ENCODE measurements at regions not wholly inside any gene's neighbourhood (a gene's known extent, or its start where the extent isn't known, plus 50 kb on each side); places are given as distances from the start of the nearest gene placed in this dataset.
A peak's percentile ranks its signal among the peaks of the same experiment; 100 is the strongest.
"Not testable (repeated sequence)": the region's sequence is repeated elsewhere in the genome, so short reads cannot be mapped to it uniquely, and the experiment has no call there.

GRCh38 chr1:116844775-116845174 lies 64.9 kb upstream of the PTGFRN start:
- DNase-seq = no peak
- no peaks in the 10 kb centered on the region for H3K4me1 ChIP-seq (ENCODE audit: control insufficient read depth in 1 of 2, insufficient read depth in 2 of 2, low read length in 2 of 2)
- peaks cover 0 to 2% of the 10 kb centered on the region in 2 donors for H3K36me3 ChIP-seq (ENCODE audit: control insufficient read depth in 1 of 2, insufficient read depth in 2 of 2, low read length in 1 of 2)
- H3K27ac ChIP-seq (ENCODE audit: low read depth in 1 of 2, low read length in 2 of 2) = no peak overlapping the region
- H3K9me3 ChIP-seq (ENCODE audit: control insufficient read depth, low read length) = no peaks in the 10 kb centered on the region
- no peak for ATAC-seq (ENCODE audit: low FRiP score)
- H3K4me3 ChIP-seq (ENCODE audit: low read length in 2 of 2) = no peak overlapping the region
- H3K27me3 ChIP-seq (ENCODE audit: control insufficient read depth in 1 of 2, insufficient read depth in 2 of 2, low read length in 1 of 2) = no peaks in the 10 kb centered on the region
- intact Hi-C loops (cut with DNase I) = no loop called here
- WGBS, 2 donors = 95% methylated on average over 1 of the region's 1 CpG

GRCh38 chr1:116847190-116847589 lies 62.5 kb upstream of the PTGFRN start:
- H3K27ac ChIP-seq (ENCODE audit: low read depth in 1 of 2, low read length in 2 of 2) = no peak overlapping the region
- DNase-seq = no peak
- ATAC-seq (ENCODE audit: low FRiP score) = peak; percentile 61
- no peak overlapping the region for H3K4me3 ChIP-seq (ENCODE audit: low read length in 2 of 2)
- H3K9me3 ChIP-seq (ENCODE audit: control insufficient read depth, low read length) = no peaks in the 10 kb centered on the region
- WGBS, 2 donors = 77 to 83% methylated on average over 2 of the region's 2 CpGs
- peaks cover 0 to 2% of the 10 kb centered on the region in 2 donors for H3K36me3 ChIP-seq (ENCODE audit: control insufficient read depth in 1 of 2, insufficient read depth in 2 of 2, low read length in 1 of 2)
- intact Hi-C loops (cut with DNase I) = no loop called here
- H3K4me1 ChIP-seq (ENCODE audit: control insufficient read depth in 1 of 2, insufficient read depth in 2 of 2, low read length in 2 of 2) = no peaks in the 10 kb centered on the region
- no peaks in the 10 kb centered on the region for H3K27me3 ChIP-seq (ENCODE audit: control insufficient read depth in 1 of 2, insufficient read depth in 2 of 2, low read length in 1 of 2)

DNA sequence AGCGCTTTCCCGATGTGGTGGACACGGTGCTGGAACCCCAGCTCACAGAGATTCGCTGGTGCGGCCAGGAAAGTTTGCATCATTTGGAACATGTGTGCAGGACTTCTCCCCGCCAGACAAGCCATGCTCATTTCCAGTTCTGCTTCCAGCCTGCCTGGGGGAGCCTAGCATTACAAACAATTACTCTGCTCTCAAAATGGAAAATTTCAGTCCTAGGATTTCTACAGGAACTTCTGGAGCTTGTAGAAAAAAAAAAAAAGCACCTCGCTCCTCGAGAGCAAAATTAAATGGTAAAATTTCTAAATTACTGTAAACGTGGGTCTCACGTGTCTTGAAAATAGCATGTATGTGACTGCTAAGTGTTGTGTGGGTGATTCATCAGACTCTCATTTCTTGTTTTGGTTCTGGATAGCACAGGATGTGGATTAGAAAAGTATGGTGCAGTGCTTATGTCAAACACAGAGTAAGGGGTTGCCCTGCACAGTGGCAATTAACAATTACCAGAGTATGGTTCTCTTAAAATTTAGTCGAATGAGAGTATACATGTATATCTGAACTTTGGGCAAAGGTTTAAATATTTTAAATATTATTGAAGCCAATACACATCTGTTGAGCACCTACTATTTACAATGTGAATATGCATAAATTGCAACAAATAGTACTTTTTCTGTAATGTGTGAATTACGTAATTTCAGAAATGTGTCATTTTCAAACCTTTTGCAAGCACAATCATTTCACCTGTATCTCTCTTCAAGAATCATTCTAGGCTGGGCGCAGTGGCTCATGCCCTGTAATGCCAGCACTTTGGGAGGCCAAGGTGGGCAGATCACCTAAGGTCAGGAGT lies 61.8 kb upstream of the PTGFRN start:
- ATAC-seq (ENCODE audit: low FRiP score) (peak; percentile 88), DNase-seq (peak; percentile 76 to 79)
- WGBS, 2 donors = 52 to 60% methylated on average over 13 of the region's 13 CpGs
- Histone ChIP-seq H3K27me3 (ENCODE audit: control insufficient read depth in 1 of 2, insufficient read depth in 2 of 2, low read length in 1 of 2) (no peaks in the 10 kb centered on the region), H3K27ac (ENCODE audit: low read depth in 1 of 2, low read length in 2 of 2) (no peak overlapping the region), H3K9me3 (ENCODE audit: control insufficient read depth, low read length) (no peaks in the 10 kb centered on the region), H3K36me3 (ENCODE audit: control insufficient read depth in 1 of 2, insufficient read depth in 2 of 2, low read length in 1 of 2) (no peaks in the 10 kb centered on the region), H3K4me3 (ENCODE audit: low read length in 2 of 2) (no peak overlapping the region), H3K4me1 (ENCODE audit: control insufficient read depth in 1 of 2, insufficient read depth in 2 of 2, low read length in 2 of 2) (no peaks in the 10 kb centered on the region)
- intact Hi-C loops (cut with DNase I) = no loop called here

GRCh38 chr1:116850436-116850835 lies 59.3 kb upstream of the PTGFRN start:
- Histone ChIP-seq H3K27me3 (ENCODE audit: control insufficient read depth in 1 of 2, insufficient read depth in 2 of 2, low read length in 1 of 2) (no peaks in the 10 kb centered on the region), H3K4me1 (ENCODE audit: control insufficient read depth in 1 of 2, insufficient read depth in 2 of 2, low read length in 2 of 2) (peaks cover 0 to 1% of the 10 kb centered on the region in 2 donors), H3K27ac (ENCODE audit: low read depth in 1 of 2, low read length in 2 of 2) (no peak overlapping the region), H3K9me3 (ENCODE audit: control insufficient read depth, low read length) (no peaks in the 10 kb centered on the region), H3K36me3 (ENCODE audit: control insufficient read depth in 1 of 2, insufficient read depth in 2 of 2, low read length in 1 of 2) (no peaks in the 10 kb centered on the region), H3K4me3 (ENCODE audit: low read length in 2 of 2) (no peak overlapping the region)
- intact Hi-C loops (cut with DNase I) = loop anchor here in 1 of 2 donors (5.0 kb wide), 1 partner anchor 202 kb away; no protein-coding TSS in a partner anchor
- WGBS, 2 donors = 88 to 95% methylated on average over 1 of the region's 1 CpG
- DNase-seq = no peak
- ATAC-seq (ENCODE audit: low FRiP score) = no peak

DNA sequence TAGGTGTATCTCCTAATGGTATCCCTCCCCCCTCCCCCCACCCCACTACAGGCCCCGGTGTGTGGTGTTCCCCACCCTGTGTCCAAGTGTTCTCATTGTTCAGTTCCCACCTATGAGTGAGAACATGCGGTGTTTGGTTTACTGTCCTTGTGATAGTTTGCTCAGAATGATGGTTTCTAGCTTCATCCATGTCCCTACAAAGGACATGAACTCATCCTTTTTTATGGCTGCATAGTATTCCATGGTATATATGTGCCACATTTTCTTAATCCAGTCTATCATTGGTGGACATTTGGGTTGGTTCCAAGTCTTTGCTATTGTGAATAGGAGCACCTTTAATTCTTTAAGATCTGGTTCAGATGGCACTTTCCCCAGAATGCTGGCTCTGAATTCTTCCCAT lies 58.5 kb upstream of the PTGFRN start:
- not testable (repeated sequence) for H3K4me1 ChIP-seq (ENCODE audit: control insufficient read depth in 1 of 2, insufficient read depth in 2 of 2, low read length in 2 of 2); H3K36me3 ChIP-seq (ENCODE audit: control insufficient read depth in 1 of 2, insufficient read depth in 2 of 2, low read length in 1 of 2); H3K27me3 ChIP-seq (ENCODE audit: control insufficient read depth in 1 of 2, insufficient read depth in 2 of 2, low read length in 1 of 2); H3K27ac ChIP-seq (ENCODE audit: low read depth in 1 of 2, low read length in 2 of 2); H3K9me3 ChIP-seq (ENCODE audit: control insufficient read depth, low read length); DNase-seq; ATAC-seq (ENCODE audit: low FRiP score); H3K4me3 ChIP-seq (ENCODE audit: low read length in 2 of 2)
- intact Hi-C loops (cut with DNase I) = loop anchor here in 1 of 2 donors (5.0 kb wide), 1 partner anchor 201 kb away; no protein-coding TSS in a partner anchor
- 91 to 96% methylated on average over 2 of the region's 2 CpGs for WGBS, 2 donors

DNA sequence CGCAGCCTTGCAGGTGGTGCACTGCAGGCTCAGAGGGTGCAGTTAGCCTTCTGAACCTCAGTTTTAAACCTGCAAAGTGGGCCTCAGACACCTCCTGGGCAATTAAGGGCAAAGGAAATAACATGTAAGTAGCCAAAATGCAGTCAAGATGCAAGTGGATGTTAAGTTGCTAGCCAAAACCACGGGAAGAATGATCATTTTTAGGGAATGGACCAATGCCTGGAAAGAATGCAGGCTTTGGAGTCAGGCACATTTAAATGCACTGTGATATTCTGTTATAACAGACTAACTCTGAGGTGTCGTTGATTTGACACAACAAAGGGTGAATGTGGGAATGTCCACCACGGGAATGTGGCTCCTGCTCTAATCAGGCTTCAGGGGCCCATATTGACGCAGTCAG lies 57.9 kb upstream of the PTGFRN start:
- H3K4me1 ChIP-seq (ENCODE audit: control insufficient read depth in 1 of 2, insufficient read depth in 2 of 2, low read length in 2 of 2) = peaks cover 0 to 2% of the 10 kb centered on the region in 2 donors
- 89 to 92% methylated on average over 5 of the region's 5 CpGs for WGBS, 2 donors
- DNase-seq = no peak
- no peaks in the 10 kb centered on the region for H3K9me3 ChIP-seq (ENCODE audit: control insufficient read depth, low read length)
- intact Hi-C loops (cut with DNase I) = loop anchor here in 1 of 2 donors (5.0 kb wide), 1 partner anchor 200 kb away; no protein-coding TSS in a partner anchor
- no peak for ATAC-seq (ENCODE audit: low FRiP score)
- no peak overlapping the region for H3K4me3 ChIP-seq (ENCODE audit: low read length in 2 of 2)
- H3K36me3 ChIP-seq (ENCODE audit: control insufficient read depth in 1 of 2, insufficient read depth in 2 of 2, low read length in 1 of 2) = no peaks in the 10 kb centered on the region
- H3K27ac ChIP-seq (ENCODE audit: low read depth in 1 of 2, low read length in 2 of 2) = no peak overlapping the region
- no peaks in the 10 kb centered on the region for H3K27me3 ChIP-seq (ENCODE audit: control insufficient read depth in 1 of 2, insufficient read depth in 2 of 2, low read length in 1 of 2)

GRCh38 chr1:116852367-116852766 lies 57.3 kb upstream of the PTGFRN start:
- ATAC-seq (ENCODE audit: low FRiP score) (no peak), DNase-seq (no peak)
- Histone ChIP-seq H3K9me3 (ENCODE audit: control insufficient read depth, low read length) (no peaks in the 10 kb centered on the region), H3K36me3 (ENCODE audit: control insufficient read depth in 1 of 2, insufficient read depth in 2 of 2, low read length in 1 of 2) (no peaks in the 10 kb centered on the region), H3K27me3 (ENCODE audit: control insufficient read depth in 1 of 2, insufficient read depth in 2 of 2, low read length in 1 of 2) (no peaks in the 10 kb centered on the region), H3K4me1 (ENCODE audit: control insufficient read depth in 1 of 2, insufficient read depth in 2 of 2, low read length in 2 of 2) (peaks cover 0 to 2% of the 10 kb centered on the region in 2 donors), H3K4me3 (ENCODE audit: low read length in 2 of 2) (no peak overlapping the region), H3K27ac (ENCODE audit: low read depth in 1 of 2, low read length in 2 of 2) (no peak overlapping the region)
- intact Hi-C loops (cut with DNase I) = loop anchor here in 1 of 2 donors (5.0 kb wide), 1 partner anchor 200 kb away; no protein-coding TSS in a partner anchor
- 86 to 91% methylated on average over 7 of the region's 7 CpGs for WGBS, 2 donors

- 91 to 93% methylated on average over 3 of the region's 3 CpGs for WGBS, 2 donors
- intact Hi-C loops (cut with DNase I) = loop anchor here in 1 of 2 donors (5.0 kb wide), 1 partner anchor 199 kb away; no protein-coding TSS in a partner anchor
- no peak overlapping the region for H3K27ac ChIP-seq (ENCODE audit: low read depth in 1 of 2, low read length in 2 of 2)
Observed at GRCh38 chr1:116852910-116853309, 56.8 kb upstream of the PTGFRN start.

More at GRCh38 chr1:116852910-116853309, 56.8 kb upstream of the PTGFRN start:
- ATAC-seq (ENCODE audit: low FRiP score) = no peak
- no peaks in the 10 kb centered on the region for H3K27me3 ChIP-seq (ENCODE audit: control insufficient read depth in 1 of 2, insufficient read depth in 2 of 2, low read length in 1 of 2)
- no peak overlapping the region for H3K4me3 ChIP-seq (ENCODE audit: low read length in 2 of 2)
- peaks cover 0 to 2% of the 10 kb centered on the region in 2 donors for H3K4me1 ChIP-seq (ENCODE audit: control insufficient read depth in 1 of 2, insufficient read depth in 2 of 2, low read length in 2 of 2)
- H3K36me3 ChIP-seq (ENCODE audit: control insufficient read depth in 1 of 2, insufficient read depth in 2 of 2, low read length in 1 of 2) = no peaks in the 10 kb centered on the region
- no peaks in the 10 kb centered on the region for H3K9me3 ChIP-seq (ENCODE audit: control insufficient read depth, low read length)
- DNase-seq = no peak

All from aorta (tissue), 5 donors.